ENCODE measurements at regions not wholly inside any gene's neighbourhood (a gene's known extent, or its start where the extent isn't known, plus 50 kb on each side); places are given as distances from the start of the nearest gene placed in this dataset.

DNA sequence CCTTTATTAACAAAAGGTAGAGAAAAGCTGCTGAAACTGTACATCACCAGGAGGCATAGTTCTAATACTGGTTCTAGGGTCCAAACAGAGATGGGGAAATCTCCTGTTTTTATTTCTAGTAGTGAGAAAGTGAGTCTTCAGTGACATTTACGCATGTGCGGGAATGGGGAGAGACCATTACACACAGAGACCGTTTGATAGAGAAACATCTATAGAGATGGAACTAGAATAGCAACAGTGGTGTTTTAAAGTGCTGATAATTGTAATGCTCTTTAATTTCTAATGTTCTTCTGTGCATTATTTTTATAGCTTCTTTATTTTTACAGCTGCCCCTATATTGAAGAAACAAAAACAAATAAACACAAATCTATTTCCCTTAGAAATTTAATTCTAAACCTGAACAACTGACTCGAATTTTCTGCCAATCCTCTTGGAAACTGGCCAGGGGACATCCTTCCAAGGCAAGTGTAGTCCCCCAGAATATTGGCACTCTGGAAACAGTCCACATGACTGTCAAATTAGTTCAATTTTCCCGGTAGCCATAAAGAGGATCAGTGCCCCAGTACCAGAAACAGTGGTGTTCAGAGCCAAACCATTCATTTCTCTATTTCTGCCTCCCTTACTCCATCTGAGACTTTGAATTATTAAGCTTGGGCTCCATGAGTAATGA lies 260.9 kb downstream of the ICOS start:
- H3T11ph ChIP-seq (ENCODE audit: low read length), result no peak overlapping the region
- no peaks in the 10 kb centered on the region for H3K4me1 ChIP-seq (ENCODE audit: insufficient read depth, low read length)
- no peak overlapping the region for H2BK120ac ChIP-seq (ENCODE audit: low read depth, low read length, poor library complexity, severe bottlenecking)
- no peak overlapping the region for H3K4me3 Mint-ChIP-seq
- H3K23me2 ChIP-seq (ENCODE audit: insufficient read length, low read depth, low read length, poor library complexity, severe bottlenecking), result no peaks in the 10 kb centered on the region
- no peak overlapping the region for H3K14ac ChIP-seq (ENCODE audit: insufficient read depth, low read length)
- no peaks in the 10 kb centered on the region; a peak in 1 of 7 replicates for H3K36me3 Mint-ChIP-seq (ENCODE audit: insufficient read depth in 1 of 3, low read depth in 3 of 3)
- no peak overlapping the region for H2AK5ac ChIP-seq (ENCODE audit: insufficient read length, low read length)
- H3K4me1 Mint-ChIP-seq, result peaks cover 3% of the 10 kb centered on the region in 2 experiments; a peak in 1 of 4 replicates
- no peak overlapping the region for H3K27ac ChIP-seq (ENCODE audit: insufficient read length, low read depth, low read length)
- H3K27me3 Mint-ChIP-seq (ENCODE audit: low read depth), result peaks cover 2% of the 10 kb centered on the region; the same call in 1 of the 2 replicates
- H3K9me3 Mint-ChIP-seq, result no peaks in the 10 kb centered on the region
- no peak for DNase-seq
- H2BK20ac ChIP-seq (ENCODE audit: low read depth, low read length, poor library complexity, severe bottlenecking), result no peak overlapping the region
- no peak overlapping the region for H2BK12ac ChIP-seq (ENCODE audit: insufficient read length, low read depth, low read length)
- TF ChIP-seq, protein P1, sequence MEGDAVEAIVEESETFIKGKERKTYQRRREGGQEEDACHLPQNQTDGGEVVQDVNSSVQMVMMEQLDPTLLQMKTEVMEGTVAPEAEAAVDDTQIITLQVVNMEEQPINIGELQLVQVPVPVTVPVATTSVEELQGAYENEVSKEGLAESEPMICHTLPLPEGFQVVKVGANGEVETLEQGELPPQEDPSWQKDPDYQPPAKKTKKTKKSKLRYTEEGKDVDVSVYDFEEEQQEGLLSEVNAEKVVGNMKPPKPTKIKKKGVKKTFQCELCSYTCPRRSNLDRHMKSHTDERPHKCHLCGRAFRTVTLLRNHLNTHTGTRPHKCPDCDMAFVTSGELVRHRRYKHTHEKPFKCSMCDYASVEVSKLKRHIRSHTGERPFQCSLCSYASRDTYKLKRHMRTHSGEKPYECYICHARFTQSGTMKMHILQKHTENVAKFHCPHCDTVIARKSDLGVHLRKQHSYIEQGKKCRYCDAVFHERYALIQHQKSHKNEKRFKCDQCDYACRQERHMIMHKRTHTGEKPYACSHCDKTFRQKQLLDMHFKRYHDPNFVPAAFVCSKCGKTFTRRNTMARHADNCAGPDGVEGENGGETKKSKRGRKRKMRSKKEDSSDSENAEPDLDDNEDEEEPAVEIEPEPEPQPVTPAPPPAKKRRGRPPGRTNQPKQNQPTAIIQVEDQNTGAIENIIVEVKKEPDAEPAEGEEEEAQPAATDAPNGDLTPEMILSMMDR (conservative IDR thresholded peaks at IDR 0.05), result no peak
- H3K27me3 ChIP-seq (ENCODE audit: insufficient read depth, low read length), result no peaks in the 10 kb centered on the region; the same call in 1 of the 2 replicates
- no peak overlapping the region for H4K91ac ChIP-seq (ENCODE audit: insufficient read length, low read depth, low read length)
- H3K23ac ChIP-seq (ENCODE audit: insufficient read length, low read depth, low read length), result no peak overlapping the region
- no peak overlapping the region for H2BK5ac ChIP-seq (ENCODE audit: insufficient read length, low read length)
- no peak overlapping the region for H3K4ac ChIP-seq (ENCODE audit: low read depth, low read length)
- no peak overlapping the region for H3K9ac ChIP-seq (ENCODE audit: extremely low read depth, insufficient read length, low read length)
- no peaks in the 10 kb centered on the region for H3K79me1 ChIP-seq (ENCODE audit: insufficient read depth, low read depth, low read length, poor library complexity, severe bottlenecking)
- no peaks in the 10 kb centered on the region for H4K20me1 ChIP-seq (ENCODE audit: control insufficient read depth, insufficient read depth, insufficient read length)
- H3K56ac ChIP-seq (ENCODE audit: insufficient read length, low read depth, low read length), result no peak overlapping the region
- WGBS (ENCODE audit: extremely low coverage, insufficient read length, low lambda C conversion rate), result no CpG with 5 or more reads among the region's 5 CpGs
- H3K18ac ChIP-seq (ENCODE audit: insufficient read length, low read depth, low read length), result no peak overlapping the region
- H2AFZ ChIP-seq (ENCODE audit: low read length), result no peak overlapping the region
- H3K4me2 ChIP-seq (ENCODE audit: insufficient read depth, insufficient read length, low read length), result no peak overlapping the region
- H2BK15ac ChIP-seq (ENCODE audit: low read depth, low read length), result no peak overlapping the region
- no peak overlapping the region for H4K5ac ChIP-seq (ENCODE audit: insufficient read length, low read depth, low read length)
- H3K9me3 ChIP-seq (ENCODE audit: control insufficient read depth, low read depth, low read length), result no peaks in the 10 kb centered on the region
- H3K79me2 ChIP-seq (ENCODE audit: insufficient read depth, low read length), result no peaks in the 10 kb centered on the region
- no peak overlapping the region for H4K8ac ChIP-seq (replicated peaks; ENCODE audit: insufficient read length, low read depth, low read length)
- no peak overlapping the region for H3K27ac Mint-ChIP-seq

Data from H9 (cell line).